ENCODE measurements at regions not wholly inside any gene's neighbourhood (a gene's known extent, or its start where the extent isn't known, plus 50 kb on each side); places are given as distances from the start of the nearest gene placed in this dataset.

- H3K27me3 ChIP-seq, result no peaks in the 10 kb centered on the region
Observed at GRCh38 chr7:50156163-50156562, 63.1 kb upstream of the ZPBP start.

GRCh38 chr7:50155755-50156154 is 62.7 kb upstream of the ZPBP start:
- H3K4me3 ChIP-seq, result no peak overlapping the region
- TF ChIP-seq, protein P1, sequence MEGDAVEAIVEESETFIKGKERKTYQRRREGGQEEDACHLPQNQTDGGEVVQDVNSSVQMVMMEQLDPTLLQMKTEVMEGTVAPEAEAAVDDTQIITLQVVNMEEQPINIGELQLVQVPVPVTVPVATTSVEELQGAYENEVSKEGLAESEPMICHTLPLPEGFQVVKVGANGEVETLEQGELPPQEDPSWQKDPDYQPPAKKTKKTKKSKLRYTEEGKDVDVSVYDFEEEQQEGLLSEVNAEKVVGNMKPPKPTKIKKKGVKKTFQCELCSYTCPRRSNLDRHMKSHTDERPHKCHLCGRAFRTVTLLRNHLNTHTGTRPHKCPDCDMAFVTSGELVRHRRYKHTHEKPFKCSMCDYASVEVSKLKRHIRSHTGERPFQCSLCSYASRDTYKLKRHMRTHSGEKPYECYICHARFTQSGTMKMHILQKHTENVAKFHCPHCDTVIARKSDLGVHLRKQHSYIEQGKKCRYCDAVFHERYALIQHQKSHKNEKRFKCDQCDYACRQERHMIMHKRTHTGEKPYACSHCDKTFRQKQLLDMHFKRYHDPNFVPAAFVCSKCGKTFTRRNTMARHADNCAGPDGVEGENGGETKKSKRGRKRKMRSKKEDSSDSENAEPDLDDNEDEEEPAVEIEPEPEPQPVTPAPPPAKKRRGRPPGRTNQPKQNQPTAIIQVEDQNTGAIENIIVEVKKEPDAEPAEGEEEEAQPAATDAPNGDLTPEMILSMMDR (IDR thresholded peaks at IDR 0.05), result no peak
- intact Hi-C loops (cut with DNase I; ENCODE audit: low total_unique reads), result no loop called here
- H3K36me3 ChIP-seq, result no peaks in the 10 kb centered on the region
- H3K27ac ChIP-seq, result no peak overlapping the region
- no peak for DNase-seq
- no peaks in the 10 kb centered on the region for H3K4me1 ChIP-seq
- no peaks in the 10 kb centered on the region for H3K27me3 ChIP-seq
- no peaks in the 10 kb centered on the region for H3K9me3 ChIP-seq

More at GRCh38 chr7:50156163-50156562, 63.1 kb upstream of the ZPBP start:
- TF ChIP-seq, protein P1 (IDR thresholded peaks at IDR 0.05), result no peak
- Histone ChIP-seq H3K36me3 (no peaks in the 10 kb centered on the region), H3K27ac (no peak overlapping the region), H3K4me3 (no peak overlapping the region), H3K9me3 (no peaks in the 10 kb centered on the region), H3K4me1 (no peaks in the 10 kb centered on the region)
- DNase-seq, result no peak
- intact Hi-C loops (cut with DNase I; ENCODE audit: low total_unique reads), result no loop called here

GRCh38 chr7:50153995-50154394 is 60.9 kb upstream of the ZPBP start:
- H3K27me3 ChIP-seq, result no peaks in the 10 kb centered on the region
- no peak overlapping the region for H3K4me3 ChIP-seq
- no peaks in the 10 kb centered on the region for H3K9me3 ChIP-seq
- intact Hi-C loops (cut with DNase I; ENCODE audit: low total_unique reads), result no loop called here
- TF ChIP-seq, protein P1 (IDR thresholded peaks at IDR 0.05), result no peak
- H3K36me3 ChIP-seq, result no peaks in the 10 kb centered on the region
- no peak overlapping the region for H3K27ac ChIP-seq
- no peaks in the 10 kb centered on the region for H3K4me1 ChIP-seq
- no peak for DNase-seq

DNA sequence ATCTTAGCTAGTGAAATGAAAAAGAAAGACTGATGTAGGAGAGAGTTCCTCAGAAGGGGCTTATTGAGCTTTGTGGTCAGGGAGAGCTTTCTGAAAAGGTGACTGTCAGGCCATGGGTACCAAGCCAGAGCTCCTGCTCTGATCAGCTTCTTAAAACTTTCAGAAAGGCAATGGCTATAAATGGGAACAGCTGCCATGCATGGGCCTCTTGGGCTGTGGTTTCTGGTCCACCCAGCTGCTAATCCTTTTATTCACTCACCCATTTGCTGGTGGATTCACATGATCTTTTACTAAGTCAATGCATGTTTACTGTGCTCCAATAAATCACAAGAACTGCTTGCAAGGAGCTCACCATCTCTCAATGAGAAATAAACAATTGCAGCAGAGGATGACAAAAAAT is 60.1 kb upstream of the ZPBP start:
- Histone ChIP-seq H3K9me3 (no peaks in the 10 kb centered on the region), H3K4me1 (no peaks in the 10 kb centered on the region), H3K27me3 (no peaks in the 10 kb centered on the region), H3K4me3 (no peak overlapping the region), H3K27ac (no peak overlapping the region), H3K36me3 (no peaks in the 10 kb centered on the region)
- no peak for DNase-seq
- TF ChIP-seq, protein P1 (IDR thresholded peaks at IDR 0.05), result no peak
- intact Hi-C loops (cut with DNase I; ENCODE audit: low total_unique reads), result no loop called here

DNA sequence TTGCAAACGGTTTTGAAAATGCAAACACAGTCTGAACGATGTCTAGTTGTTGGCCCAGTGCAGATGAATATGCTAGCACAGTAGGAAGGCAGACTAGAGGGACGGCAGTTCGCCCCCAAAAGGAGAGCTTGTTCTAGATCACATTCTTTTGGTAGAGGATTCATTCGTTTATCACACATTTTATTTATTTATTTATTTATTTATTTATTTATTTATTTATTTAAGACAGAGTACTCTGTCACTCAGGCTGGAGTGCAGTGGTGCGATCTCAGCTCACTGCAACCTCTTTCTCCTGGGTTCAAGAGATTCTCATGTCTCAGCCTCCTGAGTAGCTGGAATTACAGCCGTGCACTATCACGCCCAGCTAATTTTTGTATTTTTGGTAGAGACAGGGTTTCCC is 59.4 kb upstream of the ZPBP start:
- no peaks in the 10 kb centered on the region for H3K4me1 ChIP-seq
- DNase-seq, result no peak
- TF ChIP-seq, protein P1 (IDR thresholded peaks at IDR 0.05), result no peak
- no peak overlapping the region for H3K4me3 ChIP-seq
- intact Hi-C loops (cut with DNase I; ENCODE audit: low total_unique reads), result no loop called here
- H3K27ac ChIP-seq, result no peak overlapping the region
- H3K27me3 ChIP-seq, result no peaks in the 10 kb centered on the region
- H3K9me3 ChIP-seq, result no peaks in the 10 kb centered on the region
- H3K36me3 ChIP-seq, result no peaks in the 10 kb centered on the region

- Histone ChIP-seq H3K4me3 (no peak overlapping the region), H3K36me3 (no peaks in the 10 kb centered on the region), H3K27me3 (peaks cover 0 to 2% of the 10 kb centered on the region in 2 donors), H3K9me3 (no peaks in the 10 kb centered on the region), H3K27ac (no peak overlapping the region), H3K4me1 (no peaks in the 10 kb centered on the region)
- intact Hi-C loops (cut with DNase I; ENCODE audit: low total_unique reads), result no loop called here
- DNase-seq, result no peak
- TF ChIP-seq, protein P1 (IDR thresholded peaks at IDR 0.05), result no peak
Observed at GRCh38 chr7:50151661-50152060, 58.6 kb upstream of the ZPBP start.

Measured in tibial artery (tissue), 4 donors.